ENCODE measurements at regions not wholly inside any gene's neighbourhood (a gene's known extent, or its start where the extent isn't known, plus 50 kb on each side); places are given as distances from the start of the nearest gene placed in this dataset.

DNA sequence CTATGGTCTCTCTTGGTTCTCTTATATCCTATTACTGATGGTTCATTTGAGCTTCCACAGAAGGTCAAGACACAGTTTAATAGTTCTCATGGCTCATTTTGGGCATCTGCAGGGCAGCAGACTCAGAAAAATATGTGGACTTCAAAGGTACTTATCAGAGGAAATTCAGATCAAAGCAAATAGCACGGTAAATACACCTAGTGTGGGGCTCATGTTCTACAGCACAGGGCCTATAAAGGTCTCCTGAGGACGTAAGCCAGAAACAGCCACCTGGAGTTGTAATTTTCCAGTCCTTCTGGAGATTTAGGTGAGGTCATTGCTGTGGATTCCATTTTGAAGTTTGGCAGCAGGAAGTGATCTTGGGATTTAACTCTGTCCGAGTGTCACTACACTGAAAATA is 134.5 kb upstream of the SGO1 start:
- Histone ChIP-seq H3K36me3 (ENCODE audit: low read depth) (no peaks in the 10 kb centered on the region), H3K4me1 (ENCODE audit: insufficient read depth) (no peaks in the 10 kb centered on the region), H4K20me1 (ENCODE audit: insufficient read depth) (no peaks in the 10 kb centered on the region; the same call in 1 of the 2 replicates), H3K4me3 (no peak overlapping the region), H3K4me2 (ENCODE audit: unreplicated experiment) (no peak overlapping the region), H3K27ac (no peak overlapping the region), H3F3A (ENCODE audit: insufficient read depth) (no peaks in the 10 kb centered on the region), H3K9me2 (ENCODE audit: insufficient read depth) (no peaks in the 10 kb centered on the region), H3K27me3 (replicated peaks; ENCODE audit: insufficient read depth) (no peaks in the 10 kb centered on the region), H3K9me3 (ENCODE audit: low read depth) (no peaks in the 10 kb centered on the region), H3K9ac (no peak overlapping the region), H3K79me2 (ENCODE audit: insufficient read depth) (no peaks in the 10 kb centered on the region), H2AFZ (no peak overlapping the region; the same call in 1 of the 2 replicates)
- in situ Hi-C loops (cut with MboI) = no loop called here
- TF ChIP-seq EZH2 (IDR thresholded peaks at IDR 0.05; ENCODE audit: insufficient read depth, poor library complexity, severe bottlenecking) (no peak), EZH2phosphoT487 (IDR thresholded peaks at IDR 0.05; ENCODE audit: insufficient read depth, low read depth) (no peak)
- WGBS, 2 experiments (ENCODE audit: low coverage in 1 of 2, low lambda C conversion rate in 2 of 2, missing lambda C conversion rate in 2 of 2) = 45 to 50% methylated on average over 3 of the region's 3 CpGs
- no peak for DNase-seq

GRCh38 chr3:20319551-20319950 is 133.5 kb upstream of the SGO1 start:
- Histone ChIP-seq H3K4me3 (no peak overlapping the region), H3F3A (ENCODE audit: insufficient read depth) (no peaks in the 10 kb centered on the region), H2AFZ (no peak overlapping the region), H3K9me2 (ENCODE audit: insufficient read depth) (no peaks in the 10 kb centered on the region), H3K9ac (no peak overlapping the region), H3K27me3 (replicated peaks; ENCODE audit: insufficient read depth) (no peaks in the 10 kb centered on the region), H3K36me3 (ENCODE audit: low read depth) (no peaks in the 10 kb centered on the region), H3K4me2 (ENCODE audit: unreplicated experiment) (no peak overlapping the region), H3K9me3 (ENCODE audit: low read depth) (no peaks in the 10 kb centered on the region), H4K20me1 (ENCODE audit: insufficient read depth) (no peaks in the 10 kb centered on the region; the same call in 1 of the 2 replicates), H3K4me1 (ENCODE audit: insufficient read depth) (no peaks in the 10 kb centered on the region), H3K27ac (no peak overlapping the region), H3K79me2 (ENCODE audit: insufficient read depth) (no peaks in the 10 kb centered on the region)
- in situ Hi-C loops (cut with MboI) = no loop called here
- DNase-seq = no peak
- TF ChIP-seq EZH2phosphoT487 (IDR thresholded peaks at IDR 0.05; ENCODE audit: insufficient read depth, low read depth) = no peak
- TF ChIP-seq EZH2 (IDR thresholded peaks at IDR 0.05; ENCODE audit: insufficient read depth, poor library complexity, severe bottlenecking) = no peak

GRCh38 chr3:20317616-20318015 is 131.6 kb upstream of the SGO1 start:
- in situ Hi-C loops (cut with MboI) = no loop called here
- Histone ChIP-seq H3K9me3 (ENCODE audit: low read depth) (no peaks in the 10 kb centered on the region), H3K4me1 (ENCODE audit: insufficient read depth) (no peaks in the 10 kb centered on the region)

DNA sequence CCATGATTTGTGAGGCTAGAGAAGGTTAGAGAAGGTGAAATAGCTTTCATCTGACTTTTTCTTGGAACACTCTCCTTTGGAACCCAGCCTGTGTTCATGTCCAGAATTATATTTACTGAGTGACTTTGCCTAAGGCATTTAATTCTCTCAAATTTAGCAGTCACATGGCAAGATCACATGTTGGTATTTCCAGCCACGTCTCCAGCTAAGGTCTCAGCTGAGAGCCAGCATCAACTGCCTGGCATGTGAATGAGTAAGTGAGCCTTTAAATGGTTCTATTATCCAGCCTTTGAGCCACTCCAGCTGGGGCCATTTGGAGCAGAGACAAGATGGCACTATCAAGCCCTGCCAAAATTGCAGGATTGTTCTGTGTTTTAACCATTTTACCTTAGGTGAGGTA is 130.2 kb upstream of the SGO1 start:
- H3F3A ChIP-seq (ENCODE audit: insufficient read depth) = no peaks in the 10 kb centered on the region
- no peak overlapping the region for H3K9ac ChIP-seq
- no peaks in the 10 kb centered on the region for H3K79me2 ChIP-seq (ENCODE audit: insufficient read depth)
- no peaks in the 10 kb centered on the region for H3K27me3 ChIP-seq (replicated peaks; ENCODE audit: insufficient read depth)
- H3K36me3 ChIP-seq (ENCODE audit: low read depth) = no peaks in the 10 kb centered on the region
- no peak for TF ChIP-seq EZH2phosphoT487 (IDR thresholded peaks at IDR 0.05; ENCODE audit: insufficient read depth, low read depth)
- no peak for TF ChIP-seq EZH2 (IDR thresholded peaks at IDR 0.05; ENCODE audit: insufficient read depth, poor library complexity, severe bottlenecking)
- H3K27ac ChIP-seq = no peak overlapping the region
- H4K20me1 ChIP-seq (ENCODE audit: insufficient read depth) = no peaks in the 10 kb centered on the region; the same call in 1 of the 2 replicates
- H3K9me2 ChIP-seq (ENCODE audit: insufficient read depth) = no peaks in the 10 kb centered on the region
- no peak overlapping the region for H3K4me2 ChIP-seq (ENCODE audit: unreplicated experiment)
- no peak for DNase-seq
- no peak overlapping the region for H2AFZ ChIP-seq
- H3K4me3 ChIP-seq = no peak overlapping the region
- H3K9me3 ChIP-seq (ENCODE audit: low read depth) = no peaks in the 10 kb centered on the region
- in situ Hi-C loops (cut with MboI) = no loop called here
- H3K4me1 ChIP-seq (ENCODE audit: insufficient read depth) = no peaks in the 10 kb centered on the region
- WGBS, 2 experiments (ENCODE audit: low coverage in 1 of 2, low lambda C conversion rate in 2 of 2, missing lambda C conversion rate in 2 of 2) = 0% methylated on average over 1 of the region's 1 CpG

More at GRCh38 chr3:20317616-20318015, 131.6 kb upstream of the SGO1 start:
- Histone ChIP-seq H3K9me2 (ENCODE audit: insufficient read depth) (no peaks in the 10 kb centered on the region), H3K9ac (no peak overlapping the region), H2AFZ (no peak overlapping the region), H3K4me2 (ENCODE audit: unreplicated experiment) (no peak overlapping the region), H4K20me1 (ENCODE audit: insufficient read depth) (no peaks in the 10 kb centered on the region; the same call in 1 of the 2 replicates), H3K79me2 (ENCODE audit: insufficient read depth) (no peaks in the 10 kb centered on the region), H3K27me3 (replicated peaks; ENCODE audit: insufficient read depth) (no peaks in the 10 kb centered on the region), H3K36me3 (ENCODE audit: low read depth) (no peaks in the 10 kb centered on the region), H3F3A (ENCODE audit: insufficient read depth) (no peaks in the 10 kb centered on the region), H3K4me3 (no peak overlapping the region), H3K27ac (no peak overlapping the region)
- 27 to 28% methylated on average over 3 of the region's 3 CpGs for whole genome bisulfite sequencing, 2 experiments (ENCODE audit: low coverage in 1 of 2, low lambda C conversion rate in 2 of 2, missing lambda C conversion rate in 2 of 2)
- TF ChIP-seq EZH2phosphoT487 (IDR thresholded peaks at IDR 0.05; ENCODE audit: insufficient read depth, low read depth) = no peak
- TF ChIP-seq EZH2 (IDR thresholded peaks at IDR 0.05; ENCODE audit: insufficient read depth, poor library complexity, severe bottlenecking) = no peak
- no peak for DNase-seq

DNA sequence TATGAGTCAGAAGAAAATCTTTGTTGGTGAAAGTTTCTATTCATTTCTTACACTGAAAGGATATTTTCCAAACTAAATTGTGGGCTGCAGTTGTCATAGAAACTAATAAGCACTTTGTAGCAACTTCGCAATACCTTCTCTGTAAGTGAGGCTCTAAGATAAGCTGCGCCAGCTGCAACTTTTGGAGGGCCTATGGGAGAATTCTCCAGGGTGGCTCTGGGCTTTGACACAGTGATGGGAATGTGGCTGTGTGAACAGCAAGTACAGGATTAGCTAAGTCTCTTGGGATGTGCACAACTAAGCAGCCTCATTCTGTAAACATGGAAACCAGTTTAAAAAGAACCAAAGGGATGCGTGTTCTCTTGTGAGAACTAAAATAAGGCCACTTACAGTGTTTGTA is 124.6 kb upstream of the SGO1 start:
- no peak for TF ChIP-seq EZH2phosphoT487 (IDR thresholded peaks at IDR 0.05; ENCODE audit: insufficient read depth, low read depth)
- no peak for TF ChIP-seq EZH2 (IDR thresholded peaks at IDR 0.05; ENCODE audit: insufficient read depth, poor library complexity, severe bottlenecking)
- no peak overlapping the region for H2AFZ ChIP-seq
- in situ Hi-C loops (cut with MboI) = no loop called here
- no peak overlapping the region for H3K4me3 ChIP-seq
- H3K27ac ChIP-seq = no peak overlapping the region
- H3K9ac ChIP-seq = no peak overlapping the region
- whole genome bisulfite sequencing, 2 experiments (ENCODE audit: low coverage in 1 of 2, low lambda C conversion rate in 2 of 2, missing lambda C conversion rate in 2 of 2) = 38 to 49% methylated on average over 3 of the region's 3 CpGs
- H3K4me2 ChIP-seq (ENCODE audit: unreplicated experiment) = no peak overlapping the region
- peak; percentile 10 for DNase-seq
- H4K20me1 ChIP-seq (ENCODE audit: insufficient read depth) = no peaks in the 10 kb centered on the region
- no peaks in the 10 kb centered on the region for H3K4me1 ChIP-seq (ENCODE audit: insufficient read depth)
- H3F3A ChIP-seq (ENCODE audit: insufficient read depth) = no peaks in the 10 kb centered on the region
- no peaks in the 10 kb centered on the region for H3K9me3 ChIP-seq (ENCODE audit: low read depth)
- no peaks in the 10 kb centered on the region for H3K36me3 ChIP-seq (ENCODE audit: low read depth)
- H3K79me2 ChIP-seq (ENCODE audit: insufficient read depth) = no peaks in the 10 kb centered on the region
- no peaks in the 10 kb centered on the region for H3K27me3 ChIP-seq (replicated peaks; ENCODE audit: insufficient read depth)
- no peaks in the 10 kb centered on the region for H3K9me2 ChIP-seq (ENCODE audit: insufficient read depth)
